Activated CD8-positive, alpha-beta memory T cell treated with anti-CD3 and anti-CD28 coated beads, Interleukin-2, amount 50 U/mL, for 1 hour (primary cell): ENCODE measurements at regions not wholly inside any gene's neighbourhood (a gene's known extent, or its start where the extent isn't known, plus 50 kb on each side); places are given as distances from the start of the nearest gene placed in this dataset.

Experiments
- DNase-seq: peaks from one replicate; pipeline ENCODE4 v3.0.0-alpha.2; 2020; ENCODE audit errors: extremely low read depth

DNA sequence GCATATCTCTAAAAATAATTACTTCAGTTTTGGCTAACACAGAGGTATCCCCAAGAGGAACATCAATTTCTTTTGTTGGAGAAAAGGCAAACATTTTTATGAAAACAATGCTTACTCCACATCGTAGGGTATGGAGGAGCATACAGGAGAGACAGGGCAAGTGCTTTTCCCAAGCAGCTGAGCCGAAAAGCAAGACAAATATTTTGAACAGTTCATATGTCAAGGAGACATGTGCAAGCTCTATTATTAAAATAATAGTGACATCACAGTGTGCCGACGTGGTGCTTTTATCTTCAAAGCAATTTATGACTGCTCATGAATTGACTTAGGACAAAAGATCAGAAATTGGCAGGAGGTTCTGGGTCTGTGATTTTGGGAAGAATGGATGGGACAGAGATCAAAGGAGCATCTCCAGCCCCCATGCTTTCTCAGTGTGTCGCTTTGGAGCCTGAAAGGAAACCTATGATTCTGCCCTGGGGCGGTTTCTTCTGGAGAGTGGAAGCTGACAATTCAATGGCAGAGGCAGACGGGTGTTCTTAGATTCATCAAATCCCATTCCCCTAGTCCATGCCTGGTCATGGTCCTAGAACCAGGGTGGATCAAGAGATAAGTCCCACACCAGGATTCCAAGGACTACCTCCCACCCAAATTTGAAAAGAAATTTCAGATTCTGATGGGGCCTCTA is 97.1 kb downstream of the JCAD start:
- DNase-seq: no peak

DNA sequence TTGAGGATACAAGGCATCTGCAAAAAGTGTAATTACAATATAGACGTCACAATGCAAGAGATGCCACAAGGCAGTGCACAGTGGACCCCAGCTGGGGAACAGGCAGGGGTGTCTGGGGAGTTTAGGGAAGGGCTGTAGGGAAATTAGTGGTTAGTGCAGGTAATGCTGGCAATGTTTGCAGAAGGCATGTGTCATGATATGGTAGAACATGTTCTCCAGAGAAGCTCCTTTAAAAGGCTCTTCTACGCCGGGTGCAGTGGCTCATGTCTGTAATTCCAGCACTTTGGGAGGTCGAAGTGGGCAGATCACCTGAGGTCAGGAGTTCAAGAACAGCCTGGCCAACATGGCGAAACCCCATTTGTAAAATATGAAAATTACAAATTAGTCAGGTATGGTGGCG is 98.0 kb downstream of the JCAD start:
- DNase-seq: no peak

GRCh38 chr10:29960261-29960660 is 99.1 kb downstream of the JCAD start:
- no peak for DNase-seq

GRCh38 chr10:29959586-29959985 is 99.8 kb downstream of the JCAD start:
- DNase-seq: no peak

- no peak for DNase-seq
Observed at GRCh38 chr10:29958440-29958839, 100.9 kb downstream of the JCAD start.

- no peak for DNase-seq
Observed at GRCh38 chr10:29957907-29958331, 101.5 kb downstream of the JCAD start.

DNA sequence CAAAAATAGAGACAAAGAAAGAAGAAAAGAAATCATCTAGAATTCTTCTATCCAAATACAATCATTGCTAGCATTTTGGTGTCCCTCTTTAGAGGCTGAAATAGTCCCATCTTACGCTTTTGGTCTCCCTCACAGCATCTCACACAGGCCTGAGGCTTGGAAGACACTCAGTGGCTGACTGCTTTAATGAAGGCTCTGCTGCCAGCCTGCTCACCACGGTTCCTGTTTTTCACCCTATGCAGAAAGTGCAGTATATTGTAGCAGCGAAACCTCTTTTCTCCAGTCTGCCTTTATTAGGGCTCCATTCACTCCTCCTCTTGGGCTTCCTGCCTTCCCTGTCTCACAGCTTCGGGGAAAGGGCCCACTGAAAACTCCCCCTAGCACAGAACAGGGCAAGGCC is 102.2 kb downstream of the JCAD start:
- no peak for DNase-seq

DNA sequence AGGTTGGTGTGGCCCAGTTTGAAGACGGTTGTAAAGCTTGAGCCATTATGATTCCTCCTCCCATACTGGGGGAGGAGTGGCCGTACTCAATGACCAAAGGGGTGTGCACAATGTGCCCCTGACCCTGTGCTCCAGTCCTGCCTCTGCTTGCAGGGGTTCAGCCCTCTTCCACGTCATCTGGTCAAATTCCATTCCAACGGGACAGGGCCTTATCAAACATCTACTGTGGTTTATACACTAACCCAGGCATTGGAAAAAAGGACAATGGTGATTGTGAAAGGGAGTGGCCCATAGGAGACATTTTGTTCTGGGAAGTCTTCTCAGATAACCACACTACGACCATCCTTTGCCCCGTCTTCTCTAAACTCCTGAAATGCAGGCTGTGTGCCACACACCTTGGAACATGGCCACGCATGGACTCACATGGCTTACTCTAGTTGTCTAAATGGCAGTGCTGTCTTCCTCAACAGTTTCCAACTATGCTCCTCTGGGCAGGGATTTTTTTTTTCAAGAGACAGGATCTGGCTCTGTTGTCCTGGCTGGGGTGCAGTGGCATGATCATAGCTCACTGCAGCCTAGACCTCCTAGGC is 103.0 kb downstream of the JCAD start:
- DNase-seq: no peak

GRCh38 chr10:29955329-29955935 is 104.0 kb downstream of the JCAD start:
- no peak for DNase-seq

- no peak for DNase-seq
Observed at GRCh38 chr10:29951441-29951931, 107.9 kb downstream of the JCAD start.

DNA sequence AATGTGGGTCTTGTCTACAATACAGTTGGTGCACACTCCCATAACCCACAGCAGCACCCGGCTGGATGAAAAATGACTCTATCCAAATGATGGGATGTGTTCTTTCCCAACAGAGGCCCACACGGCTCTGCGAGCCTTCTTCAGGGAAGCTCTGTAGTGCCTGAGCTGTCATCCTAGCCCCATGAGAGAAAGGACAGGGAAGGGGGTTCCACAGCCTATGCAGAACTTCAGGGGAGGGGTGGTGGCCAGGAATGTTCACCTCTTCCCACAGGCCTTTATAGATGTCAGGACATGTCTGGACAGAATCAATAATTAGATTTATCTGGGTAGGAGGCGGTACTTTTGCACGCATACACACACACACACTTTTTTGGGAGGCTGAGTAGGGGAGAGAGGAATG is 109.0 kb downstream of the JCAD start:
- DNase-seq: no peak

- DNase-seq: no peak
Observed at GRCh38 chr10:29949411-29950011, 109.9 kb downstream of the JCAD start.

- no peak for DNase-seq
Observed at GRCh38 chr10:29948881-29949355, 110.5 kb downstream of the JCAD start.

DNA sequence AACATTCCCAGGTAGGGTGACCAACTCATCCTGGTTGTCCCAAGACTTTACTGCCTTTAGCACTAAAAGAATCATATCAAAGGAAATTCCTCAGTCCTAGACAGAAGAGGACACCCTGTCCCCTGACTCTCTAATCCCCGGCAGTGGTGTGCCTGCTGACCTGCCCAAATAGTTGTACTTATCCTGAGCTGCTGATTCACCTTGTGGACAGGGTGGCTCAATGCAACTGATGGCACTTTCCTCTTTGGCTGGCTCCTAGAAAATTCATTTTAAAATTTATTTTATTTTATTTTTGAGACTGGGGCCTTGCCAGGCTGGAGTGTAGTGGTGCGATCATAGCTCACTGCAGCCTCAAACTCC is 111.7 kb downstream of the JCAD start:
- no peak for DNase-seq

- DNase-seq: no peak
Observed at GRCh38 chr10:29946953-29947700, 112.3 kb downstream of the JCAD start.

- DNase-seq: no peak
Observed at GRCh38 chr10:29946614-29946952, 112.8 kb downstream of the JCAD start.

- no peak for DNase-seq
Observed at GRCh38 chr10:29941476-29941875, 117.9 kb downstream of the JCAD start.

- DNase-seq: no peak
Observed at GRCh38 chr10:29932991-29933390, 126.4 kb downstream of the JCAD start.

DNA sequence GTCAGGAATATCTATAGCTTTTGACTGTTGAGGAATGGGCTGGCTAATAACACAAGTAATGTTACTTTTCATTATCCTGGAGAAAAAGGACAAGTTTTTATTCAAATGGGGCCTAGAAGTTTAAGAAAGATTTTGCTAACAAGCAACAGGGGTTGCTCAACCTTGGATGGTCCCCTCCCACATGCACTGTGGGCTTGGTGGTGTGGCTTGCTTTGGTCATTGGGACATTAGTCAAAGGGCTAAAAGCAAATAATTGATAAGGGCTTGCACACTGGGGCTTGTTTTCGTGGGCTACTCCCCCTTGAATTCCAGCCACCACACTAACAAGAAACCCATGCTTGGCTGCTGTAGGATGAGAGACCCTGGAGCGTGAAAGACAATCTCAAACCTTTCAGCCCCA is 127.6 kb downstream of the JCAD start:
- no peak for DNase-seq

GRCh38 chr10:29929006-29929405 is 130.4 kb downstream of the JCAD start:
- DNase-seq: no peak

- DNase-seq: no peak
Observed at GRCh38 chr10:29926693-29927048, 132.7 kb downstream of the JCAD start.
